ENCODE measurements at regions not wholly inside any gene's neighbourhood (a gene's known extent, or its start where the extent isn't known, plus 50 kb on each side); places are given as distances from the start of the nearest gene placed in this dataset.

- TF ChIP-seq CTCF (IDR thresholded peaks at IDR 0.05): no peak
- no peak for TF ChIP-seq EZH2 (IDR thresholded peaks at IDR 0.05)
Observed at GRCh38 chr10:3666525-3667302, 118.3 kb downstream of the KLF6 start.

All from neural progenitor cell (in vitro differentiated cells).